GM12878 (cell line): ENCODE measurements at regions not wholly inside any gene's neighbourhood (a gene's known extent, or its start where the extent isn't known, plus 50 kb on each side); places are given as distances from the start of the nearest gene placed in this dataset.

Source experiments
- ATAC-seq: fragments of 200-7000 bp; cut with Tn5 transposase; 3 replicates; pipeline ENCODE4 v1.9.1; 2020; ENCODE audit warnings: mild to moderate bottlenecking, moderate library complexity
- BruUV-seq: library from RNA; stranded (reverse); fragments of 400-500 nt; replicated peaks from 2 replicates; lab custom pipeline; 2021; lab: Mats Ljungman, UMichigan
- CTCF ChIA-PET: fragments of 300-600 bp; sonication (Branson Sonifier 250); formaldehyde crosslinking; extraction: SDS; loops from one replicate; lab custom pipeline; 2021; ENCODE audit warnings: inconsistent platforms; lab: Yijun Ruan, JAX
- POLR2A ChIA-PET: fragments of 350-600 bp; formaldehyde crosslinking; extraction: SDS; loops from one replicate; lab custom pipeline; 2021; ENCODE audit warnings: inconsistent platforms; lab: Charles Lee
- RAD21 ChIA-PET: fragments of 300-600 bp; sonication (Branson Sonifier 250); formaldehyde crosslinking; loops from one replicate; lab custom pipeline; 2023; ENCODE audit warnings: antibody characterized with exemption; ENCODE audit not compliant: unreplicated experiment; lab: Charles Lee
- SMC1A ChIA-PET: fragments of 300-600 bp; sonication (Branson Sonifier 250); formaldehyde crosslinking; loops from one replicate; lab custom pipeline; 2023; ENCODE audit not compliant: unreplicated experiment, uncharacterized antibody; lab: Charles Lee
- DNase-seq: peaks from one replicate; pipeline ENCODE4 v3.0.0-alpha.2; 2011; ENCODE audit warnings: low read depth, low spot score
- FAIRE-seq: peaks from 3 replicates; lab custom pipeline; 2011; peaks lifted over from hg19 to GRCh38; lab: Jason Lieb, UNC
- H2AFZ ChIP-seq: 2 replicates; pipeline ENCODE4 v1.6.0; 2011; ENCODE audit warnings: low read depth, low read length, control low read depth; ENCODE audit not compliant: control insufficient read depth
- H3K27ac ChIP-seq: 2 replicates; pipeline ENCODE4 v1.5.1; 2011; ENCODE audit warnings: control low read depth; ENCODE audit not compliant: control insufficient read depth, insufficient read depth
- H3K27me3 ChIP-seq, 2 experiments: replicated peaks in 1 of 2; 2 replicates each; pipeline versions ENCODE4 v1.6.0 to v1.6.1; 2011; ENCODE audit warnings: low read length in 1 of 2; ENCODE audit not compliant: control insufficient read depth in 2 of 2, insufficient read depth in 2 of 2
- H3K36me3 ChIP-seq, 2 experiments: 2 replicates each; pipeline ENCODE4 v1.5.1; 2011; ENCODE audit warnings: low read length in 1 of 2; ENCODE audit not compliant: control insufficient read depth in 2 of 2, insufficient read depth in 2 of 2
- H3K4me1 ChIP-seq: 2 replicates; pipeline ENCODE4 v1.6.1; 2011; ENCODE audit warnings: mild to moderate bottlenecking, low read length, moderate library complexity, mixed read lengths; ENCODE audit not compliant: control insufficient read depth, insufficient read depth
- H3K4me2 ChIP-seq: 2 replicates; pipeline ENCODE4 v1.6.0; 2011; ENCODE audit warnings: control low read depth; ENCODE audit not compliant: control insufficient read depth, insufficient read depth
- H3K4me3 ChIP-seq: fragments of 200-600 bp; sonication (generic); 2 replicates; pipeline ENCODE4 v1.5.1; 2016
- H3K79me2 ChIP-seq: 2 replicates; pipeline ENCODE4 v1.6.0; 2011; ENCODE audit warnings: low read length; ENCODE audit not compliant: control insufficient read depth, insufficient read depth
- H3K9ac ChIP-seq: 2 replicates; pipeline ENCODE4 v1.8.0; 2011; ENCODE audit warnings: low read length, control low read depth, mixed read lengths; ENCODE audit not compliant: control insufficient read depth, insufficient read depth
- H3K9me3 ChIP-seq: replicated peaks from 3 replicates; pipeline ENCODE4 v1.5.1; 2011; ENCODE audit warnings: mild to moderate bottlenecking, low read length; ENCODE audit not compliant: control insufficient read depth, insufficient read depth
- H4K20me1 ChIP-seq: 2 replicates; pipeline ENCODE4 v1.6.0; 2011; ENCODE audit not compliant: control insufficient read depth, insufficient read depth
- MYB ChIP-seq: fragments of 150-350 bp; IDR thresholded peaks from 2 replicates; pipeline ENCODE4 v1.6.1; 2014; ENCODE audit warnings: mild to moderate bottlenecking, low read depth, low read length, borderline replicate concordance
- ZNF207 ChIP-seq: fragments of 450-650 bp; IDR thresholded peaks from 2 replicates; pipeline ENCODE4 v1.6.1; 2014; ENCODE audit warnings: antibody characterized with exemption, mild to moderate bottlenecking, borderline replicate concordance
- WGBS: methylation state at CpG from one replicate; pipeline ENCODE4 v1.1.6; 2016; ENCODE audit warnings: low lambda C conversion rate; ENCODE audit not compliant: insufficient replicate concordance, insufficient coverage; ENCODE audit errors: missing lambda C conversion rate; 5-methylcytosine and 5-hydroxymethylcytosine counted together
- in situ Hi-C: fragments of 300-500 bp; cut with MboI; formaldehyde crosslinking; loops from 9 replicates; pipeline ENCODE4 v1.14.3; 2018; ENCODE audit warnings: mixed read lengths
- intact Hi-C: fragments of 100-400 bp; cut with micrococcal nuclease; formaldehyde crosslinking; loops from one replicate; pipeline ENCODE4 v1.14.2; 2022; ENCODE audit not compliant: unreplicated experiment
- TF ChIP-seq, protein P1 (sequence below), 3 experiments: IDR thresholded peaks in 2 of 3; conservative IDR thresholded peaks in 1 of 3; 2 replicates each; pipeline ENCODE4 v1.5.1; 2011; ENCODE audit warnings: low read depth in 3 of 3, low read length in 3 of 3, mild to moderate bottlenecking in 3 of 3, control low read depth in 2 of 3, moderate library complexity in 2 of 3, inconsistent platforms in 1 of 3, mixed read lengths in 1 of 3; ENCODE audit not compliant: control insufficient read depth in 2 of 3, insufficient read depth in 1 of 3; ENCODE audit errors: extremely low read depth in 1 of 3

DNA sequence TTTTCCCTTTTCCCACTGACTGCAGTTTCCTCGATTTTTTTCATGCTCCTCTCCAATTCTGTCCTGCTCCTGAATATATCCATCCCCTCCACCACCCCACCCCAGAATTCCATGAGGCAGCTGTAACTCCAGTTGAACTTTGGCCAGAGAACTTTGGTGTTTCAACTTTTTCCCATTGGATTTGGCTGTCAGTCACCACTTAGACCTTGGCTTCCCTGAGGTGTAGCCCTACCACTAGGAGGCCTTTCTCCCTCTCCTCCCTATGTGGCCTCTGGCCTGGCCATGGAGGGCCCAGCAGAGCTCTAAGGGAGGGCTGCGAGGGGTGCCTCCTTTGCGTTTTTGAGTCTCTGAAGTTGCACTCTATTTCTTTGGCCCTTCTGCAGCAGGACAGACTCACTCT, 261.3 kb downstream of the PIK3R1 start:
- Histone ChIP-seq H3K9me3 (no peaks in the 10 kb centered on the region), H3K79me2 (no peaks in the 10 kb centered on the region), H3K4me2 (no peak overlapping the region), H3K9ac (no peak overlapping the region), H3K36me3 (no peaks in the 10 kb centered on the region), H2AFZ (no peak overlapping the region), H3K27me3 (no peaks in the 10 kb centered on the region), H3K4me1 (no peaks in the 10 kb centered on the region), H3K27ac (no peak overlapping the region), H3K4me3 (no peak overlapping the region), H4K20me1 (no peaks in the 10 kb centered on the region)
- TF ChIP-seq, protein P1, sequence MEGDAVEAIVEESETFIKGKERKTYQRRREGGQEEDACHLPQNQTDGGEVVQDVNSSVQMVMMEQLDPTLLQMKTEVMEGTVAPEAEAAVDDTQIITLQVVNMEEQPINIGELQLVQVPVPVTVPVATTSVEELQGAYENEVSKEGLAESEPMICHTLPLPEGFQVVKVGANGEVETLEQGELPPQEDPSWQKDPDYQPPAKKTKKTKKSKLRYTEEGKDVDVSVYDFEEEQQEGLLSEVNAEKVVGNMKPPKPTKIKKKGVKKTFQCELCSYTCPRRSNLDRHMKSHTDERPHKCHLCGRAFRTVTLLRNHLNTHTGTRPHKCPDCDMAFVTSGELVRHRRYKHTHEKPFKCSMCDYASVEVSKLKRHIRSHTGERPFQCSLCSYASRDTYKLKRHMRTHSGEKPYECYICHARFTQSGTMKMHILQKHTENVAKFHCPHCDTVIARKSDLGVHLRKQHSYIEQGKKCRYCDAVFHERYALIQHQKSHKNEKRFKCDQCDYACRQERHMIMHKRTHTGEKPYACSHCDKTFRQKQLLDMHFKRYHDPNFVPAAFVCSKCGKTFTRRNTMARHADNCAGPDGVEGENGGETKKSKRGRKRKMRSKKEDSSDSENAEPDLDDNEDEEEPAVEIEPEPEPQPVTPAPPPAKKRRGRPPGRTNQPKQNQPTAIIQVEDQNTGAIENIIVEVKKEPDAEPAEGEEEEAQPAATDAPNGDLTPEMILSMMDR (IDR thresholded peaks at IDR 0.05 in 2 of 3, conservative IDR thresholded peaks at IDR 0.05 in 1 of 3; ENCODE audit: control insufficient read depth in 2 of 3, extremely low read depth in 1 of 3, insufficient read depth in 1 of 3, low read depth in 3 of 3, low read length in 3 of 3) = 0 out of 6 replicates have a peak, but pooled peaks of 1 of the 3 experiments have one; percentile 10
- no peak for TF ChIP-seq ZNF207
- TF ChIP-seq MYB = no peak
- in situ Hi-C loops (no loop called here), intact Hi-C loops (no loop called here)
- ATAC-seq (no peak), FAIRE-seq (no peak), DNase-seq (no peak)
- WGBS = 49% methylated on average over 3 of the region's 3 CpGs
- ChIA-PET RAD21 (interaction anchor here (0.9 kb wide), 1 partner anchor 45 kb away, joined by 3 read pairs; no protein-coding TSS in a partner anchor), POLR2A (no interaction called here), SMC1A (interaction anchor here (0.9 kb wide), 1 partner anchor 28 kb away, joined by 3 read pairs; no protein-coding TSS in a partner anchor), CTCF (interaction anchor here (1.0 kb wide), 1 partner anchor 11 kb away, joined by 3 read pairs; no protein-coding TSS in a partner anchor)
- BruUV-seq = no TSS peak
